IPS DF 6.9 (cell line): ENCODE measurements at regions not wholly inside any gene's neighbourhood (a gene's known extent, or its start where the extent isn't known, plus 50 kb on each side); places are given as distances from the start of the nearest gene placed in this dataset.

ENCODE experiments used
- DNase-seq: peaks from one replicate; pipeline ENCODE4 v3.0.0-alpha.2; 2013; ENCODE audit warnings: low read depth, low spot score
- H3K27ac ChIP-seq: one replicate; pipeline ENCODE4 v1.5.1; 2013; ENCODE audit warnings: low read length, control low read depth
- H3K27me3 ChIP-seq: 2 replicates; pipeline ENCODE4 v1.6.1; 2013; ENCODE audit warnings: mild to moderate bottlenecking, low read length; ENCODE audit not compliant: control insufficient read depth, insufficient read depth
- H3K36me3 ChIP-seq: 2 replicates; pipeline ENCODE4 v1.6.1; 2013; ENCODE audit warnings: low read length; ENCODE audit not compliant: control insufficient read depth, insufficient read depth
- H3K4me1 ChIP-seq: 2 replicates; pipeline ENCODE4 v1.6.1; 2013; ENCODE audit warnings: low read length; ENCODE audit not compliant: control insufficient read depth, insufficient read depth
- H3K4me3 ChIP-seq: 2 replicates; pipeline ENCODE4 v1.5.1; 2013; ENCODE audit warnings: mild to moderate bottlenecking, low read length
- H3K9me3 ChIP-seq: 2 replicates; pipeline ENCODE4 v1.6.1; 2013; ENCODE audit warnings: low read length, inconsistent platforms; ENCODE audit not compliant: control insufficient read depth, insufficient read depth
- WGBS: extraction: QIAGEN DNeasy Blood & Tissue Kit; methylation state at CpG from one replicate; pipeline ENCODE4 v1.1.7; 2013; ENCODE audit warnings: mixed read lengths, missing lambda C conversion rate; ENCODE audit not compliant: insufficient read length, insufficient coverage; 5-methylcytosine and 5-hydroxymethylcytosine counted together

GRCh38 chr4:24073948-24074347 lies 184.1 kb upstream of the PPARGC1A start:
- H3K4me3 ChIP-seq, result no peak overlapping the region
- no peaks in the 10 kb centered on the region for H3K36me3 ChIP-seq
- H3K27ac ChIP-seq, result no peak overlapping the region
- no peaks in the 10 kb centered on the region for H3K4me1 ChIP-seq
- H3K9me3 ChIP-seq, result no peaks in the 10 kb centered on the region
- no CpG with 5 or more reads among the region's 7 CpGs for WGBS
- DNase-seq, result no peak
- H3K27me3 ChIP-seq, result no peaks in the 10 kb centered on the region

GRCh38 chr4:24071612-24072372 lies 181.9 kb upstream of the PPARGC1A start:
- no CpG with 5 or more reads among the region's 2 CpGs for WGBS
- Histone ChIP-seq H3K27me3 (no peaks in the 10 kb centered on the region), H3K9me3 (no peaks in the 10 kb centered on the region), H3K36me3 (no peaks in the 10 kb centered on the region), H3K27ac (no peak overlapping the region), H3K4me1 (no peaks in the 10 kb centered on the region), H3K4me3 (no peak overlapping the region)
- no peak for DNase-seq

DNA sequence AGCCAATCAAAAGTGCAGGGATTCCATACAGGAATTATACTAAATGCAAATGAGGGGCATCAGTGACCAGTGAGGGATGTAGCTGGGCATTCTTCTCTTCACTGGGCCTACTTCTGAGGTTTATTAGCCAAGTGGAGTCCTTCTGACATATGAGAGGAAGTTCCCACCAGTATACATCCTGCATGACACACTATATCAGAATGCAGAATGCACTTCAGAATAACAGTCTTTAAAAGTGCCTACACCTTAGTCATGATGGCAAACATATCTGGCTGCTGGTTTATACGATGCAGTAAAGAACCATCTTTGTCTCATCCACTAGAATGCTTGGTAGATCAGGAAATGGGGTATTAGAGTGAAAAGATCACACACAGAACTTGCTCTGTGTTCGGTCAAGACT lies 180.3 kb upstream of the PPARGC1A start:
- Histone ChIP-seq H3K36me3 (no peaks in the 10 kb centered on the region), H3K27me3 (no peaks in the 10 kb centered on the region), H3K4me3 (no peak overlapping the region), H3K27ac (no peak overlapping the region), H3K9me3 (no peaks in the 10 kb centered on the region), H3K4me1 (no peaks in the 10 kb centered on the region)
- DNase-seq, result no peak
- WGBS, result no CpG with 5 or more reads among the region's 2 CpGs

DNA sequence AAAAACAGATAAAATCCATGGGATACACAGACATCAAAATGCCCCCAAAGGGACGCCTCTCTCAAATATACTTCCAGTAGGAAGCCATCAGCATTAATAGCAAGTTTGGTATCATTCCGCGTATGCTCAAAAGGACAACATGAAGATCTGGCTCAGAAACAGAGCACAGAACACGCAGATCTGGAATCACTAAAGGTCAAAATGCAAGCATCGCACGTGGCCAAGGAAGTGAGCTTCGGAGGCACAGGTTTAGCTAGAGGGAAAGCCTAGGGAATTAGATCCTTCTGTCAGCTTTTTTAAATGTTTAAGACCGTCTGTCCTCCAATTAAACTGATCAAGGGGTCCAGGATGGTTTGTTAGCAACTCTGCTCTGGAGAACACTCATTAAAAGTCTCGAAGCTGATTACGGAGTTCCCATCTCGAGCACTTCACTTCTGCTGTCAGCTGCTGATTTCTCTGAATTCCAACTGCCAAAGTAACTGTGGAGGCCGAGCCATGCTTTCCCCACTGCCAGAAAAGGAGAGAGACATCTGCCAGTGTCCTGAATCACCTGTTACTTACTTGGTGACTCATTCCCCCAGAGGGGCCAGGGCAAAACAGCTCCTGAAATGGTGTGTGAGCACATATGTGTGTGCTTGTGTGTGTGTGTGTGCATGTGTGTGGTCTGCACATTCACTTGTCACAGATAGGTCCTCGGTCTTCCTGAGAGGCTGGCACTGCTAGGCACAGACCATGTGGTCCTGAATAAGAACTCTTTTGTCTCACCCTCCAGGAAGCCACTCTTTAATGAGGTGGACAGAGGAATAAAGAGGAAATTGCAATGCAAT lies 177.7 kb upstream of the PPARGC1A start:
- no CpG with 5 or more reads among the region's 13 CpGs for WGBS
- H3K27ac ChIP-seq, result no peak overlapping the region
- H3K27me3 ChIP-seq, result no peaks in the 10 kb centered on the region
- no peaks in the 10 kb centered on the region for H3K9me3 ChIP-seq
- H3K4me3 ChIP-seq, result no peak overlapping the region
- H3K4me1 ChIP-seq, result no peaks in the 10 kb centered on the region
- no peaks in the 10 kb centered on the region for H3K36me3 ChIP-seq
- no peak for DNase-seq

DNA sequence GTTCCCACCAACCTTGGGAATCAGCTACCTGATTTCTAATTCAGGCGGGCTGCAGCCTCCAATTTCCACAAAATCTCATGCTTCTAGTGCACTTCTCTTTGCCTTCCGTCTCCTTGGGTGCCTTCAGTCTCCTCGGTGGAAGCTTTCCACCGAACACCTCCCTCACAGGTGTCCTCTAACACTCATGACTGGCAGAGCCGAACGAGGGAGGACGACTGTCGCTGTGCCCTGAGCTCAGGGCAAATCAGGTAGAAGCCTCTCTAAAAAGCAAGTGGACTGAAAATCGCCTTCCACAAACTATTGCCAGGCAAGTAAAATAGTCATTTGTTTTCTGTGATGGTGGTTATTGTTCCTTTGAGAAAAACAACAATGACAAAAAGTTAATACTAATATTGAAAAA lies 176.1 kb upstream of the PPARGC1A start:
- Histone ChIP-seq H3K36me3 (no peaks in the 10 kb centered on the region), H3K27me3 (no peaks in the 10 kb centered on the region), H3K4me3 (no peak overlapping the region), H3K9me3 (no peaks in the 10 kb centered on the region), H3K27ac (no peak overlapping the region), H3K4me1 (no peaks in the 10 kb centered on the region)
- WGBS, result no CpG with 5 or more reads among the region's 9 CpGs
- no peak for DNase-seq

- H3K4me1 ChIP-seq, result no peaks in the 10 kb centered on the region
- no peak overlapping the region for H3K27ac ChIP-seq
- H3K27me3 ChIP-seq, result peaks cover 2% of the 10 kb centered on the region; the same call in 1 of the 2 replicates
- no CpG with 5 or more reads among the region's 8 CpGs for WGBS
- no peaks in the 10 kb centered on the region for H3K36me3 ChIP-seq
- H3K9me3 ChIP-seq, result no peaks in the 10 kb centered on the region
- H3K4me3 ChIP-seq, result no peak overlapping the region
- DNase-seq, result no peak
Observed at GRCh38 chr4:24063731-24064130, 173.9 kb upstream of the PPARGC1A start.

GRCh38 chr4:24060932-24061331 lies 171.1 kb upstream of the PPARGC1A start:
- no peak for DNase-seq
- WGBS, result no CpG with 5 or more reads among the region's 3 CpGs
- H3K36me3 ChIP-seq, result no peaks in the 10 kb centered on the region

GRCh38 chr4:24059839-24060238 lies 170.0 kb upstream of the PPARGC1A start:
- Histone ChIP-seq H3K27ac (no peak overlapping the region), H3K9me3 (no peaks in the 10 kb centered on the region), H3K36me3 (no peaks in the 10 kb centered on the region), H3K27me3 (peaks cover 2% of the 10 kb centered on the region; the same call in 1 of the 2 replicates), H3K4me3 (no peak overlapping the region), H3K4me1 (no peaks in the 10 kb centered on the region)
- WGBS, result no CpG with 5 or more reads among the region's 5 CpGs
- DNase-seq, result no peak

More at GRCh38 chr4:24060932-24061331, 171.1 kb upstream of the PPARGC1A start:
- Histone ChIP-seq H3K9me3 (no peaks in the 10 kb centered on the region), H3K27me3 (peaks cover 2% of the 10 kb centered on the region; the same call in 1 of the 2 replicates), H3K4me1 (no peaks in the 10 kb centered on the region), H3K4me3 (no peak overlapping the region), H3K27ac (no peak overlapping the region)

DNA sequence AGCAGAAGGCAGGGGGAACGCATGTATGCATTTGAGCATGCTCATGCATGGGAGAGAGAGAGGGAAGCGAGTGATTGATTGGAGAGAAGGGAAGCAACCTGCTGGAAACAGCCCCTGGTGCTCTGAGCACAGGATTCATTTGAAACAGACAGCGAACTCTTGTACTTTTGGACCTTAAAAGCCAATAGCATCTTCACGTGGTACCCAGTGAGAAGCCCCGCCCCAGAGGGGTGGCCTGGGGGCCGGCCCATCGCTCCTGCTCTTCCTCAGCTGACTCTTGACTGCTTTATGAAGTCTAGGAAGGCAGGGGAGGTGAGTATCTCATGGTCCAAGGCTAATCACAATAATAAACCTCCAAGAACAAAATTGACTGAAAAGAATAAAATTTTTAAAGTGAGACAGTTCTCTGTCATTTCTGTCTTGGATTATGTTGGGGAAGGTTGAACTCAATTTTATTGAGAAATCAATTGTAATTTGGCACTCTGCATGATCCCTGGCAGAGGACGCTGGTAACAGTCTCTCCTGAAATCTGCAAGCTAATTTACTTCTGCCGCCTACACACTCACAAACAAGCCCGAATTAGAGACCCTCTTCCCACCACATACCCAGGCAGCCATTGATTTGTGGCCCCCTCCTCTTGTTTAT lies 168.2 kb upstream of the PPARGC1A start:
- Histone ChIP-seq H3K27me3 (peaks cover 2% of the 10 kb centered on the region; the same call in 1 of the 2 replicates), H3K36me3 (no peaks in the 10 kb centered on the region), H3K9me3 (no peaks in the 10 kb centered on the region), H3K4me3 (no peak overlapping the region), H3K27ac (no peak overlapping the region), H3K4me1 (no peaks in the 10 kb centered on the region)
- WGBS, result no CpG with 5 or more reads among the region's 10 CpGs
- no peak for DNase-seq

GRCh38 chr4:24056289-24056688 lies 166.4 kb upstream of the PPARGC1A start:
- H3K4me3 ChIP-seq, result no peak overlapping the region
- no peak overlapping the region for H3K27ac ChIP-seq
- no peaks in the 10 kb centered on the region for H3K9me3 ChIP-seq
- H3K4me1 ChIP-seq, result no peaks in the 10 kb centered on the region
- H3K36me3 ChIP-seq, result no peaks in the 10 kb centered on the region
- no CpG with 5 or more reads among the region's 1 CpG for WGBS
- H3K27me3 ChIP-seq, result peaks cover 2% of the 10 kb centered on the region; the same call in 1 of the 2 replicates
- no peak for DNase-seq
